Erythroblast (primary cell): ENCODE measurements at regions not wholly inside any gene's neighbourhood (a gene's known extent, or its start where the extent isn't known, plus 50 kb on each side); places are given as distances from the start of the nearest gene placed in this dataset.

Experiments used
- GATA1 ChIP-seq: IDR thresholded peaks from 2 replicates; pipeline ENCODE4 v1.6.1; 2011; ENCODE audit warnings: low read depth, mild to moderate bottlenecking, control low read depth, low read length, moderate library complexity
- POLR2A ChIP-seq: IDR thresholded peaks from 2 replicates; pipeline ENCODE4 v1.6.1; 2011; ENCODE audit warnings: mild to moderate bottlenecking, low read length

GRCh38 chr6:137357948-137358266 lies 136.3 kb downstream of the OLIG3 start:
- TF ChIP-seq POLR2A (no peak), GATA1 (no peak)
